ENCODE measurements at regions not wholly inside any gene's neighbourhood (a gene's known extent, or its start where the extent isn't known, plus 50 kb on each side); places are given as distances from the start of the nearest gene placed in this dataset.
A peak's percentile ranks its signal among the peaks of the same experiment; 100 is the strongest.

DNA sequence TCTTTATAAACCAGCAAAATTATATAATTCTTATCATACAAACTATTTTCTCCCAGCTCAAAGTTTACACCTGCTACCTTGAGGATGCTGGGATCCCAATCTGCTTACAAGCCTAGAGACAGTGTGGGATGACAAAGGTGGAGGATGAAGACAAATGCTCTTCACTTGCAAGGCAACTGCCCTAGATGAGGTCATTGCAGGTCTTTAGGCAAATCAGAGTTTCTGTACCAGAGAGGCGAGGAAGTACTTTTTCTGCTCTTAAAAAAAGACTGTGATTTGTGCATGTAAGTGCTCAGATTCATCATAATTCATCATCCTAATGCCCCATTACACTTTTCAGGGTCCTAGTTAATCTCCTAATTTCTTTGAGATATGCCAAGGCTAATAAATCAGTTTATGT is 376.1 kb downstream of the ZPLD1 start:
- TF ChIP-seq, protein P1, sequence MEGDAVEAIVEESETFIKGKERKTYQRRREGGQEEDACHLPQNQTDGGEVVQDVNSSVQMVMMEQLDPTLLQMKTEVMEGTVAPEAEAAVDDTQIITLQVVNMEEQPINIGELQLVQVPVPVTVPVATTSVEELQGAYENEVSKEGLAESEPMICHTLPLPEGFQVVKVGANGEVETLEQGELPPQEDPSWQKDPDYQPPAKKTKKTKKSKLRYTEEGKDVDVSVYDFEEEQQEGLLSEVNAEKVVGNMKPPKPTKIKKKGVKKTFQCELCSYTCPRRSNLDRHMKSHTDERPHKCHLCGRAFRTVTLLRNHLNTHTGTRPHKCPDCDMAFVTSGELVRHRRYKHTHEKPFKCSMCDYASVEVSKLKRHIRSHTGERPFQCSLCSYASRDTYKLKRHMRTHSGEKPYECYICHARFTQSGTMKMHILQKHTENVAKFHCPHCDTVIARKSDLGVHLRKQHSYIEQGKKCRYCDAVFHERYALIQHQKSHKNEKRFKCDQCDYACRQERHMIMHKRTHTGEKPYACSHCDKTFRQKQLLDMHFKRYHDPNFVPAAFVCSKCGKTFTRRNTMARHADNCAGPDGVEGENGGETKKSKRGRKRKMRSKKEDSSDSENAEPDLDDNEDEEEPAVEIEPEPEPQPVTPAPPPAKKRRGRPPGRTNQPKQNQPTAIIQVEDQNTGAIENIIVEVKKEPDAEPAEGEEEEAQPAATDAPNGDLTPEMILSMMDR (IDR thresholded peaks at IDR 0.05) = no peak
- Histone ChIP-seq H3K9me3 (no peaks in the 10 kb centered on the region), H3K27me3 (no peaks in the 10 kb centered on the region), H3K4me3 (no peak overlapping the region), H3K27ac (no peak overlapping the region), H3K36me3 (no peaks in the 10 kb centered on the region), H3K4me1 (no peaks in the 10 kb centered on the region)
- ATAC-seq (no peak), DNase-seq (no peak)
- intact Hi-C loops (cut with DNase I) = no loop called here

DNA sequence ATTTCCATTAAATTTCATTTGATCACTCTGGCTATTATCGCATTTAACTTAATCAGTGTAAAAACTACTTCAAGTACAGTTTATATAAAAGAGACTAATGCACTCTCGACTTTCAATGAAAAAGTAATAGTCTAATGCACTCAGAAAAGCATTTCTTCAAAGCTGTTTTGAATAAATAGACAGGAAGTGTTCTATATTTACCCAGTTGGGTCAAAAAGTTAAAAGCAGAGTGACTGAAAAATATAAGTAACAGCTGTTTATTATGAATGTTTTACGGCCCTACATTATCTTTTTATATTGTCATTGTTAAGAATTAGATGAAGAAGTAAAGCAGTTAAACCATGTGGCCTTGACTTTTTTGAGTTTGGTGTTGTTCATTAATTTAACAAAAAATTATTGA is 391.8 kb downstream of the ZPLD1 start:
- intact Hi-C loops (cut with DNase I) = no loop called here
- DNase-seq (no peak), ATAC-seq (no peak)
- H3K27ac ChIP-seq = no peak overlapping the region
- TF ChIP-seq, protein P1 (IDR thresholded peaks at IDR 0.05) = no peak
- no peaks in the 10 kb centered on the region for H3K9me3 ChIP-seq
- no peaks in the 10 kb centered on the region for H3K36me3 ChIP-seq
- H3K4me1 ChIP-seq = no peaks in the 10 kb centered on the region
- H3K27me3 ChIP-seq = no peaks in the 10 kb centered on the region
- no peak overlapping the region for H3K4me3 ChIP-seq

DNA sequence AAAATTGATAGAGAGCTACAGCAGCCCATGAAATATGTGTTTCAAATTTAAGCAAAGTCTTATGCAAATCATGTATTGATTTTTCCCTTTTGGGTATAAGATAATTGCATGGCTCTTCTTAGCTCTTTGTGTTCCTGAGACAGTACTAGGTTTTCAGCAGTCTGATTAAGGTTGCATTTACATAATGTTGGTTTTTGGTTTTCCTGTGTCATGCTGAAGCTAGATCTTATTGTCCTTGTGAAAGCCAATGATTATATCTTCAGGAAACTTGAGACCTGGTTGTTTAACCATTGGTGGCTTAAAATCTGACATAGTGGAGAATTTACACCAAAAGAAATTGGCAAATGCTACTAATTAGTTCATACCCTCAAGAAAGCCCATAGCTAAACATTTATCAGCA is 392.6 kb downstream of the ZPLD1 start:
- H3K27ac ChIP-seq = no peak overlapping the region
- H3K4me1 ChIP-seq = no peaks in the 10 kb centered on the region
- no peaks in the 10 kb centered on the region for H3K36me3 ChIP-seq
- intact Hi-C loops (cut with DNase I) = no loop called here
- TF ChIP-seq, protein P1 (IDR thresholded peaks at IDR 0.05) = no peak
- no peak overlapping the region for H3K4me3 ChIP-seq
- ATAC-seq = no peak
- no peaks in the 10 kb centered on the region for H3K27me3 ChIP-seq
- DNase-seq = no peak
- no peaks in the 10 kb centered on the region for H3K9me3 ChIP-seq

DNA sequence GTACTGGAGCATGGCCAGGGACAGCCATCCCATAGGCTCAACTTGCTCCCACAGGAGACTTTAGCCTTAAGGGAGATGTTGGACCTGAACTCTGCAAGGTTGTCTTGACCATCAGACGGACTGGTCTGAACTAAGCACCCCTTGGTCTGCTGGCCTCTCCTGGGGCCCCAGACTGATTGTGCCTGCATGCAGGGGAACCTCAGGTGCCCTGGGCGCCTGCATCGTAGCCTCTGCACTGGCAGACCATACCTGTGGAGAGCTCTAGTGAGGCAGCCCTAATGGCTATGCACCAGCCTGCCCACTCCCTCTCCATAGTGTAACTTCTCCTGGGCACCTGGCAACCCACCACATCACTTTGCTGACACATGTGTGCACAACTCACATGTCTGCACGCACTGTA is 395.6 kb downstream of the ZPLD1 start:
- Histone ChIP-seq H3K27me3 (no peaks in the 10 kb centered on the region), H3K27ac (no peak overlapping the region), H3K4me1 (no peaks in the 10 kb centered on the region), H3K4me3 (no peak overlapping the region), H3K36me3 (no peaks in the 10 kb centered on the region), H3K9me3 (no peaks in the 10 kb centered on the region)
- ATAC-seq (peak; percentile 14), DNase-seq (peak; percentile 31)
- TF ChIP-seq, protein P1 (IDR thresholded peaks at IDR 0.05) = no peak
- intact Hi-C loops (cut with DNase I) = no loop called here

DNA sequence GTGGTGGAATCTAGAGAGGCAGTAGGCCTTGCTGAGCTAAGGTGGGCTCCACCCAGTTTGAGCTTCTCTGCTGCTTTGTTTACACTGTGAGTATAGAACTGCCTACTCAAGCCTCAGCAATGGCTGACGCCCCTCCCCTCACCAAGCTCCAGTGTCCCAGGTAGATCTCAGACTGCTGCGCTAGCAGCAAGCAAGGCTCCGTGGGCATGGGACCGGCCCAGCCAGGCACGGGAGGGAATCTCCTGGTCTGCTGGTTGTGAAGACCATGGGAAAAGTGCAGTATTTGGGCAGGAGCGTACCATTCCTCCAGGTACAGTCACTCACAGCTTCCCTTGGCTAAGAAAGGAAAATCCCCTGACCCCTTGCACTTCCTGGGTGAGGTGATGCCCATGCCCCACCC is 407.1 kb downstream of the ZPLD1 start:
- no peak for ATAC-seq
- intact Hi-C loops (cut with DNase I) = no loop called here

DNA sequence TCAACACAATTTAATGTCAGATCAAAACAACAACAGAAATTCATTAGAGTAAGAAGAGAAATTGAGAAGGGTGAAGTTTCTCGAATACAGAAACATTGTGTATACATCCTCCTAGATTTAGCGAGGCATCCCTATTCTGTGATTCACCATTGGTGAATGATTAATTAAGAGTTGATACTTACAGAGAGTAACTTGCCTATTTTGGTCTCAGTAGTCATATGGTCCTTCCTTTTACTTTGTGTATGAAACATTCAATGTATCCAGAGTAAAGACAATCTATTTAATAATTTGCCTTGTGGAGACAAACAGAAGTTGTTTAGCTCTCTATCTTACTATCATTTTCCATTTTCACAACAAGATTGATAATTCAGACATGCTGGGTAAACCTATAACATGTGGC is 432.0 kb downstream of the ZPLD1 start:
- Histone ChIP-seq H3K36me3 (no peaks in the 10 kb centered on the region), H3K9me3 (no peaks in the 10 kb centered on the region), H3K4me3 (no peak overlapping the region), H3K27me3 (no peaks in the 10 kb centered on the region), H3K4me1 (no peaks in the 10 kb centered on the region), H3K27ac (no peak overlapping the region)
- ATAC-seq = no peak
- DNase-seq = no peak
- TF ChIP-seq, protein P1 (IDR thresholded peaks at IDR 0.05) = no peak
- intact Hi-C loops (cut with DNase I) = no loop called here

More for the DNA sequence above, 407.1 kb downstream of the ZPLD1 start:
- DNase-seq = no peak
- Histone ChIP-seq H3K36me3 (no peaks in the 10 kb centered on the region), H3K4me3 (no peak overlapping the region), H3K9me3 (no peaks in the 10 kb centered on the region), H3K27ac (no peak overlapping the region), H3K27me3 (no peaks in the 10 kb centered on the region), H3K4me1 (no peaks in the 10 kb centered on the region)
- TF ChIP-seq, protein P1 (IDR thresholded peaks at IDR 0.05) = no peak

Data from upper lobe of right lung (tissue), 1 donor.